CD14-positive monocyte (primary cell): ENCODE measurements at regions not wholly inside any gene's neighbourhood (a gene's known extent, or its start where the extent isn't known, plus 50 kb on each side); places are given as distances from the start of the nearest gene placed in this dataset.
A peak's percentile ranks its signal among the peaks of the same experiment; 100 is the strongest.

Experiments used
- DNase-seq, 3 donors: peaks; one replicate each; pipeline ENCODE4 v3.0.0-alpha.2; 2011 to 2022
- H2AFZ ChIP-seq: 2 replicates; pipeline ENCODE4 v1.6.0; 2012; ENCODE audit warnings: mild to moderate bottlenecking, low read depth, low read length, inconsistent platforms; ENCODE audit not compliant: insufficient read depth, poor library complexity, severe bottlenecking
- H3K27ac ChIP-seq, 2 donors: 1 replicate in 1 of 2; 2 replicates in 1 of 2; pipeline ENCODE4 v1.5.1; 2012 to 2013; ENCODE audit warnings: low read length in 2 of 2, control low read depth in 1 of 2, inconsistent platforms in 1 of 2, low read depth in 1 of 2, mild to moderate bottlenecking in 1 of 2
- H3K27me3 ChIP-seq, 2 donors: one replicate each; pipeline versions ENCODE4 v1.6.0 to v1.6.1; 2011 to 2013; ENCODE audit warnings: low read length in 2 of 2; ENCODE audit not compliant: control insufficient read depth in 2 of 2, insufficient read depth in 2 of 2
- H3K36me3 ChIP-seq, 2 donors: replicated peaks in 1 of 2; 1 replicate in 1 of 2; 2 replicates in 1 of 2; pipeline versions ENCODE4 v1.5.1 to v1.6.1; 2012 to 2013; ENCODE audit warnings: low read length in 2 of 2, control low read depth in 1 of 2, inconsistent platforms in 1 of 2, mild to moderate bottlenecking in 1 of 2; ENCODE audit not compliant: insufficient read depth in 2 of 2, control insufficient read depth in 1 of 2
- H3K4me1 ChIP-seq, 2 donors: 1 replicate in 1 of 2; 2 replicates in 1 of 2; pipeline versions ENCODE4 v1.5.1 to v1.6.1; 2012 to 2013; ENCODE audit warnings: low read length in 2 of 2, control low read depth in 1 of 2, inconsistent platforms in 1 of 2, mild to moderate bottlenecking in 1 of 2, moderate library complexity in 1 of 2; ENCODE audit not compliant: insufficient read depth in 2 of 2, control insufficient read depth in 1 of 2
- H3K4me2 ChIP-seq: replicated peaks from 2 replicates; pipeline ENCODE3; 2012; ENCODE audit warnings: low read length, moderate library complexity, mild to moderate bottlenecking; ENCODE audit not compliant: poor library complexity, severe bottlenecking; ENCODE audit errors: extremely low read depth
- H3K4me3 ChIP-seq, 3 experiments: fragments of 200-600 bp in 1 of 3; sonication (generic) in 1 of 3; replicated peaks in 1 of 3; 1 replicate in 2 of 3; 2 replicates in 1 of 3; pipeline ENCODE4 v1.5.1; 2011 to 2013; ENCODE audit warnings: low read length in 3 of 3, mild to moderate bottlenecking in 3 of 3, control low read depth in 2 of 3, low read depth in 2 of 3, inconsistent platforms in 1 of 3, moderate library complexity in 1 of 3
- H3K79me2 ChIP-seq: 2 replicates; pipeline ENCODE4 v1.6.0; 2012; ENCODE audit warnings: mild to moderate bottlenecking, control low read depth, inconsistent platforms, low read length, moderate library complexity; ENCODE audit not compliant: insufficient read depth
- H3K9ac ChIP-seq: 2 replicates; pipeline ENCODE4 v1.6.0; 2017; ENCODE audit warnings: low read length, mild to moderate bottlenecking; ENCODE audit not compliant: insufficient read depth, poor library complexity, severe bottlenecking
- H3K9me3 ChIP-seq, 2 donors: replicated peaks in 1 of 2; 1 replicate in 1 of 2; 2 replicates in 1 of 2; pipeline versions ENCODE4 v1.5.1 to v1.6.1; 2012 to 2013; ENCODE audit warnings: low read length in 2 of 2, control low read depth in 1 of 2; ENCODE audit not compliant: control insufficient read depth in 1 of 2, insufficient read depth in 1 of 2
- H4K20me1 ChIP-seq: 2 replicates; pipeline ENCODE4 v1.6.0; 2012; ENCODE audit warnings: mild to moderate bottlenecking, low read length, control low read depth, moderate library complexity; ENCODE audit not compliant: insufficient read depth
- H3K27ac Mint-ChIP-seq, 7 donors: one replicate each; pipeline ENCODE4 v1.8.0; 2020; ENCODE audit warnings: mild to moderate bottlenecking in 7 of 7, mixed read lengths in 7 of 7, moderate library complexity in 6 of 7, inconsistent platforms in 2 of 7
- H3K27me3 Mint-ChIP-seq, 3 donors: one replicate each; pipeline ENCODE4 v1.8.0; 2021 to 2022; ENCODE audit warnings: low read depth in 3 of 3, mild to moderate bottlenecking in 3 of 3, mixed read lengths in 3 of 3, moderate library complexity in 3 of 3, inconsistent platforms in 1 of 3
- H3K36me3 Mint-ChIP-seq, 2 donors: one replicate each; pipeline ENCODE4 v1.8.0; 2020; ENCODE audit warnings: mixed read lengths in 2 of 2, inconsistent platforms in 1 of 2, mild to moderate bottlenecking in 1 of 2
- H3K4me1 Mint-ChIP-seq: one replicate; pipeline ENCODE4 v1.8.0; 2020; ENCODE audit warnings: mild to moderate bottlenecking, mixed read lengths
- H3K4me3 Mint-ChIP-seq, 2 donors: one replicate each; pipeline ENCODE4 v1.8.0; 2020; ENCODE audit warnings: mild to moderate bottlenecking in 2 of 2, mixed read lengths in 2 of 2, moderate library complexity in 1 of 2
- H3K9me3 Mint-ChIP-seq, 7 donors: one replicate each; pipeline ENCODE4 v1.8.0; 2020 to 2022; ENCODE audit warnings: mixed read lengths in 7 of 7, mild to moderate bottlenecking in 6 of 7, moderate library complexity in 6 of 7, inconsistent platforms in 2 of 7
- CTCF ChIP-seq: fragments of 200-600 bp; IDR thresholded peaks from one replicate; pipeline ENCODE4 v1.8.0; 2022; ENCODE audit warnings: antibody characterized with exemption, mild to moderate bottlenecking
- WGBS: methylation state at CpG from one replicate; pipeline ENCODE4 v1.1.5; 2013; ENCODE audit warnings: missing lambda C conversion rate; ENCODE audit not compliant: insufficient coverage; 5-methylcytosine and 5-hydroxymethylcytosine counted together
- intact Hi-C, 2 donors: fragments of 100-400 bp; cut with micrococcal nuclease; formaldehyde crosslinking; loops; one replicate each; pipeline versions ENCODE4 v1.15.0 to v1.15.1; 2023

DNA sequence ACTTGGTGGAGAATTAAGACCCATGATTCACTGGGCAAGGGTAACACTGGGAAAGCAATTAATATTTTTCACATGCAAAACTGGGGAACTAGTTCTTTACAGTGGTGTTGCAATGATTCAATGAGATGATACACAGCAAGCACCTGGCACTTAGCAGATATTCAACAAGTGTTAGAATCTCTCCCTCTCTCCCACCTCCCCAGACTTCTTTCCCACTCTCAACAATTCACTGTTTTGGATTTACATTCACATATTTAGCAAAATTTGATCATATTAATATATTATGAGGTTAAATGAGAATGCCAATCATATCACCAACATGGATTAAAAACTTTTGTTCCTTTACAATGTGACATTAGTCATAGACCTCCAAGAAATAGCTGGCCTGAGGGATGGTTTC is 223.1 kb upstream of the GRIP1 start:
- no peak for TF ChIP-seq CTCF

DNA sequence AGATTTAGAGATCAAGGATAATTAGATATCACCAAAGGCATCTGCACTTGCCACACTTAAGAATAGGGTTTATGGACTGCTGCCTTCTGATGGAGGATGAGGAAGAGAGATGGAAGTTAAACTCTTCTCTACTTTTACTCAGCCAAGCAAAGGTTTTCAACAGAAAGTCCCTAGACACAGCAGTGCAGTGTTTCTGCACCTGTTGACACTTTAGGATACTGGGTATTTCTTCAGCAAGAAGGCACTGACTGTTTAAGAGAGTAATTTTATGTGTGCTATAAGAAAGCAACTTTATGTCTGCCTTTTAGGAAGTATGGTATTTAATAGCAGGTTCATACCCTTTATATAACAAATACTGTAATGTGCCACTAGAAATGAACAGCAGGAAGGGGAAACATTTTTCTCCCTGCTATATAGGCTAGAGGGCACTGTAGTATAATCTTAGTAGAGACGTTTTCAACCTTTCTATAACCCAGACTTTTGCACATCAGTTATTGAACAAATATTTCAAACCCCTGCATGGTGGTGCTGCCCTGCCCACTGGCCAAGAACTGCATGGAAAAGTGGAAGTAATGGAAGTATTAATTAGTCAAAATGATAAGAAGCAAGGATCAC is 225.0 kb upstream of the GRIP1 start:
- H3K79me2 ChIP-seq: no peaks in the 10 kb centered on the region
- no peaks in the 10 kb centered on the region for H3K36me3 ChIP-seq
- no peaks in the 10 kb centered on the region for H4K20me1 ChIP-seq
- no peak overlapping the region for H3K9ac ChIP-seq
- Mint-ChIP-seq H3K9me3 (no peaks in the 10 kb centered on the region), H3K27ac (no peak overlapping the region), H3K4me1 (peaks cover 22% of the 10 kb centered on the region), H3K4me3 (no peak overlapping the region), H3K36me3 (no peaks in the 10 kb centered on the region), H3K27me3 (peaks cover 0 to 2% (median 0%) of the 10 kb centered on the region in 3 donors)
- intact Hi-C loops: no loop called here
- no peak for TF ChIP-seq CTCF
- no peak overlapping the region for H3K27ac ChIP-seq
- no CpG with 5 or more reads among the region's 1 CpG for WGBS
- no peak overlapping the region for H3K4me3 ChIP-seq
- H3K4me2 ChIP-seq: no peak overlapping the region
- H3K4me1 ChIP-seq: peaks cover 13 to 18% of the 10 kb centered on the region in 2 donors
- no peak for DNase-seq
- no peaks in the 10 kb centered on the region for H3K27me3 ChIP-seq
- H3K9me3 ChIP-seq: no peaks in the 10 kb centered on the region
- H2AFZ ChIP-seq: no peak overlapping the region

More for the DNA sequence above, 223.1 kb upstream of the GRIP1 start:
- Histone ChIP-seq H3K9ac (no peak overlapping the region), H3K9me3 (no peaks in the 10 kb centered on the region), H2AFZ (no peak overlapping the region), H3K4me1 (peaks cover 13 to 18% of the 10 kb centered on the region in 2 donors), H4K20me1 (no peaks in the 10 kb centered on the region), H3K79me2 (no peaks in the 10 kb centered on the region), H3K4me3 (no peak overlapping the region), H3K27ac (peak overlapping the region in 1 of 2 donors; percentile 60), H3K27me3 (no peaks in the 10 kb centered on the region), H3K4me2 (no peak overlapping the region), H3K36me3 (no peaks in the 10 kb centered on the region)
- intact Hi-C loops: no loop called here
- Mint-ChIP-seq H3K4me1 (peaks cover 22% of the 10 kb centered on the region), H3K27me3 (peaks cover 0 to 2% (median 0%) of the 10 kb centered on the region in 3 donors), H3K9me3 (no peaks in the 10 kb centered on the region), H3K4me3 (no peak overlapping the region), H3K27ac (no peak overlapping the region), H3K36me3 (no peaks in the 10 kb centered on the region)
- DNase-seq: no peak
